Rectal smooth muscle tissue (tissue), 1 donor: ENCODE measurements at regions not wholly inside any gene's neighbourhood (a gene's known extent, or its start where the extent isn't known, plus 50 kb on each side); places are given as distances from the start of the nearest gene placed in this dataset.

Experiments used
- H3K27ac ChIP-seq: one replicate; pipeline ENCODE4 v1.7.0; 2013; ENCODE audit warnings: low read depth, low read length, inconsistent platforms
- H3K27me3 ChIP-seq: one replicate; pipeline ENCODE4 v1.7.0; 2013; ENCODE audit warnings: low read length; ENCODE audit not compliant: control insufficient read depth, insufficient read depth
- H3K36me3 ChIP-seq: one replicate; pipeline ENCODE4 v1.7.0; 2013; ENCODE audit warnings: low read length; ENCODE audit not compliant: control insufficient read depth, insufficient read depth
- H3K4me1 ChIP-seq: one replicate; pipeline ENCODE4 v1.7.0; 2013; ENCODE audit warnings: low read length; ENCODE audit not compliant: control insufficient read depth, insufficient read depth
- H3K4me3 ChIP-seq: one replicate; pipeline ENCODE4 v1.7.0; 2013; ENCODE audit warnings: low read length
- H3K9ac ChIP-seq: one replicate; pipeline ENCODE4 v1.7.0; 2013; ENCODE audit warnings: low read length

DNA sequence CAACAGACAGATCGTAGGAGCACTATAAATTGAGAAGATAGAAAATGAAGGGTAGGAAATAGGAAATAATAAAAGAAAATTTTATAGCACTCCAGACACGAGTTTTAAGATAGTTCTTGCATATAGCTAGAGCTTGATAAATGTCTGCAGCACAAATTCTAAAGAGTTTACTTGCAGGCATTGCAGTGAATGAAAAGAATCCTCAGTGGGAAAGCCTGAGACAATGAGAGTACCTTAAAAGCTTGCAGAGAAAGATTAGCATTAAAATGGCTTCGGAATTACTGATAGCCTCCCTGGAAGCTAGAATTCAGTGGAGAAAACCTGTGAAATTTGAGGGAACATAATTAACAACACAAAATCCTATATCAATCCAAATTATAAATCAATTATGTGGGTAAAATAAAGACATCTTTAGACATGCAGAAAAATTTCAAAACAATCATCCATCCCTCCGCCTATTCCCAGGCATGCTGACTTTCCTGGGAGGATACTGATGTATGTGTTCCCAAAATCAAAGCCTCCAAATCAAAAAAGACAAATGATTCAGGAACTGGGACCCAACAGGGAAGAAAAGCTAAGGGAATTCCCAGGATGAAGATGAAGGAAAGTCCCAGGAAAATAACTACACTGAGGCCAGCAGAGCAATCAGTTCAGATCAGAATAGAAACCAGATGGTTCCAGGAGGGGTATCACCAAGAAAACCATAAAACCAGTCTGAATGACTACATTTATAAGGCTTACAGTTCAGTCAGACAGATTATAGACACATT, 305.9 kb upstream of the USP25 start:
- H3K4me3 ChIP-seq, result no peak overlapping the region

DNA sequence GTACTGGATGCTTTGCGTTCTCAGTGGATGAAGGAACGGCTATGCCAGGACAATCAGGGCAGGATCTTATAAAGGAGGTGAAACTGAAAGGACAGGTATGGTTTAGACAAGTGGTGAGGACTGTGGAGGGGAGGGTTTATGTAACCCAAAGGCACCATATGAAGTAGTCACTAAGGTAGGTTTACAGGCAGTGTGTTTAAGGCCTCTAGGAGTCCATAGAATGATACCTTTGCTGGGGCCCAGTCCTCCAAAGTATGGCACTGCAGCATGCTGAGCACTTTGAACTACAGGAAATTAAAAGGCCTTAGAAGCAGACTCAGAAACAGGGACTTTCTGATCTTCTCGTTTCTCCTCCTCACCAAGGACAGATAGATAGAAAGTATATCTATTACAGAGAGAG, 304.7 kb upstream of the USP25 start:
- Histone ChIP-seq H3K4me1 (no peaks in the 10 kb centered on the region), H3K27ac (no peak overlapping the region), H3K27me3 (no peaks in the 10 kb centered on the region), H3K9ac (no peak overlapping the region), H3K4me3 (no peak overlapping the region), H3K36me3 (no peaks in the 10 kb centered on the region)

More for the DNA sequence above, 305.9 kb upstream of the USP25 start:
- Histone ChIP-seq H3K36me3 (no peaks in the 10 kb centered on the region), H3K27me3 (no peaks in the 10 kb centered on the region), H3K27ac (no peak overlapping the region), H3K9ac (no peak overlapping the region), H3K4me1 (no peaks in the 10 kb centered on the region)

DNA sequence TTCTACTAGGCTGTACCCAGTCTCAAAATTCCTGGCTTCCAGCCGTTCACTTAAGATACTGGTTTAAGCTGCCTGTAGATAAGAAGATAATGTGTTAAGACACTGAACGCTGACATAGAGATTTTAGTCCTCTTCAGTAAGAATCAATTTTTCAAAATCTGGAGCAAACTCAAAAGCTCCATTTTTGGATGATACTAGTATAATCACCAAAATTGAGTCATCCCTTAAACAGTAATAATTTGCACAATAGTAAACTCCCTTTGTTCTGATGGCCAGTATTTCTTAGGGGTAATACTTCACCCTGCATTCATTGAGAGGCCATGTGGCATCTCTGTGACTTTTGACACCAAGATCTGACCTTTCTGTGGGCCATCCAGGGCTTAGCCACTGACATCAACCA, 299.8 kb upstream of the USP25 start:
- Histone ChIP-seq H3K4me1 (no peaks in the 10 kb centered on the region), H3K9ac (no peak overlapping the region), H3K27ac (no peak overlapping the region), H3K4me3 (no peak overlapping the region), H3K36me3 (no peaks in the 10 kb centered on the region), H3K27me3 (no peaks in the 10 kb centered on the region)

DNA sequence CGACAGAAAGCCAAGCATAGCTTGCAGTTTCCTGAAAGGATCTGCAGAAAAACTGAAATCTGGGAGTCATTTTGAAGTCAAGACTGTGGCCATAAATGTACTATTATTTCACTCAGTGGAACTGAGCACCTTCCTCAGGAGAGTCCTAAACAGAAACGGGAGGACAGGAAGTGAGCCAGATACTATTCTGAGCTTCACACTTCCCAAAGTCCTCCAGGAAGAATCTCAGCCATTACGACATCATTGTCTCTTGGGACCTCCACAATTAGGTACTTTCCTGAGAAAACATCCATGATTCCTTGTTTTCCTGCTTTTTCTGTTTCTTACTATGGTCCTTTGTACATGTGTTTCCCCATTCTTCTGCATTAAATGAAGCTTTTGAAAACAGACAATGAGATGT, 299.2 kb upstream of the USP25 start:
- Histone ChIP-seq H3K9ac (no peak overlapping the region), H3K4me3 (no peak overlapping the region), H3K4me1 (no peaks in the 10 kb centered on the region), H3K27me3 (no peaks in the 10 kb centered on the region), H3K27ac (no peak overlapping the region), H3K36me3 (no peaks in the 10 kb centered on the region)

DNA sequence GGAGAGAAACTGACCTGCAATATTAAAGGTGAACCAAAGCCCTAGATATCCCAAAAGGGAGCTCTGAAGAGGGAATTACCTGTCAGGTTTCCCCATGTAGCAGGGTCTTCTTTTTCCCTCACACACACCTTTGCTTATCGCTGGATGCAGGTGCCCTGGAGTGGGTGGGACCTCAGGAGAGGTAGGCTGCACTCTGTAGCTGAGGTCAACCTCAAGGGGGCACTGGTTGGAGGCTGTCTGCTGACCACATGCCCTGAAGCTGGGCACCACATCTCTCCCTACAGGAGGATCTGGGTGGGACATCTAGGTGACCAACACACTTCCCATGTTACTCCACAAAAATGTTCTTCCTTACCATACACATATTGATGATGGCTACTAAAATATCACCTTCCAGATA, 298.7 kb upstream of the USP25 start:
- H3K4me1 ChIP-seq, result no peaks in the 10 kb centered on the region
- no peak overlapping the region for H3K27ac ChIP-seq
- no peaks in the 10 kb centered on the region for H3K36me3 ChIP-seq
- H3K9ac ChIP-seq, result no peak overlapping the region
- no peaks in the 10 kb centered on the region for H3K27me3 ChIP-seq
- no peak overlapping the region for H3K4me3 ChIP-seq

DNA sequence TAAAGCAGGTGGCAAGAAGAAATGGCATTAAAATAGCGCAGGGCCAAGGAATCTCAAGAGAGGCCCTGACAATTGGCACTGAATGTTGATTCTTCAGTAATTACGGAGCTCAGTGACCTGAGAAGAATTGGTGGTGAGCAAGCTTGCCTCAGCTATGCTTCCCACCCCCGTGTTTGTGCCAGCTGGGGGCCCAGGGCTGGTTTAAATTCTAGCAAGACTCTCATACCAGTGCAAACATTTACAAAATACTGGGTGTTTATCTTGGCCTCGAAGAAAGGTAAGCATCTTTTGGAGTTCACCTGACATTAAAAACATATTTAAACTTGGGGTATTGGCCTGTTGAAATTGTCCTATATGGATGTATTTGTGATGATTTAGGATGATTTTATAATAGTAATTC, 296.7 kb upstream of the USP25 start:
- H3K4me3 ChIP-seq, result no peak overlapping the region
- no peak overlapping the region for H3K27ac ChIP-seq
- H3K36me3 ChIP-seq, result no peaks in the 10 kb centered on the region
- no peak overlapping the region for H3K9ac ChIP-seq
- no peaks in the 10 kb centered on the region for H3K27me3 ChIP-seq
- H3K4me1 ChIP-seq, result no peaks in the 10 kb centered on the region

DNA sequence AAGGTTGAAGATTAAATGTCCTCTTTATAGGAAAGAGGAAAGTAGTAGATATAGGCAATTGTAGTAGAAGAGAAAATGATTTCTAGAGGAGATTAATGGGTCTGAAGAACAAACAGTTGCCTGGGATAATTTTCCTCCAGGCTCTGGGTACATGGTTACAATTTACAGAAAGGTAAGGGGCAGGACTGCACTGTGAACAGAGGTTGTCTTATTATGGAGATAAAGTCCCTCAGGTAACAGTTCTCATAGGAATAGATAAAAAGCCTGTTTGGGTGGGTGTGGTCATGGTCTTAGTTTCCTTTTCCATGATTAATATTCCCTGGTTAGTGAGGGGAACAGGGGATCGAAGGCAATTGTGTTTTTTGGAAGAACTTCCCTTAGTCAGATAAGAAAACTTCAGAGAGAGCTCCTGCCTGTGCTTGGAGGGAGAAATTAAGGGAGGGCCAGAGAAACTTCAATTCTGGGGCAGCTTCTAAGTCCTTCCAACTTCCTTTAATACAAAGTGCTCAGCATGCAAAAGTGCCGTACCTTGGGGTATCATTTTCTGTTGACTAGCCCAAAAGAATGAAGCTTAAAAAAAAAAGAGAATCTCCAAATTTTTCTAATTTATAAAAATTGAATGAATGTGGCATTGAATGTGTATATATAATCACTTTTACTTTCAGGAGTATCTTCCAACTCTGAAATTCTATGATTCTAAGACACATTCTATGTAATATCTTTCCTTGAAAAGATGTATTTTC, 295.4 kb upstream of the USP25 start:
- Histone ChIP-seq H3K9ac (no peak overlapping the region), H3K4me3 (no peak overlapping the region), H3K36me3 (no peaks in the 10 kb centered on the region), H3K27ac (no peak overlapping the region), H3K4me1 (no peaks in the 10 kb centered on the region), H3K27me3 (no peaks in the 10 kb centered on the region)

DNA sequence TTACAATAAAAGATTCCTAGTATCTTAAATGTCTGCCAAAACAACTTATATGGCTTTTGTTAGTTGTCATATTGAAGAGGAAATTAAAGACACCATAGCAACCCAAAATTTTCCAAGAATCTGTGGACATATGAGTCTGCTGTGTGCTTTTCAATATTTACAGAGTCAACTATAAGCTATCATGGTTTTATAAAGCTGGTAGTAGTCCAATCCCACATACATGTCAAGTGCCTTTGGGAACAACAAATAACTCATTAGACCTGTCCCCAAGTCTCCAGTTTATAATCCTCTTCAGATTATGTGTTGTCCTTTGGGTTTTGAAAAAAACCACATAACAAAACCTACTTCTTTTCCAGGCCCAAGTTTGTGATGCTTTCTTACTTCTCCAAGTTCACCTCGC, 293.8 kb upstream of the USP25 start:
- Histone ChIP-seq H3K36me3 (no peaks in the 10 kb centered on the region), H3K27ac (no peak overlapping the region), H3K4me3 (no peak overlapping the region), H3K9ac (no peak overlapping the region), H3K27me3 (no peaks in the 10 kb centered on the region), H3K4me1 (peaks cover under 1% of the 10 kb centered on the region)

DNA sequence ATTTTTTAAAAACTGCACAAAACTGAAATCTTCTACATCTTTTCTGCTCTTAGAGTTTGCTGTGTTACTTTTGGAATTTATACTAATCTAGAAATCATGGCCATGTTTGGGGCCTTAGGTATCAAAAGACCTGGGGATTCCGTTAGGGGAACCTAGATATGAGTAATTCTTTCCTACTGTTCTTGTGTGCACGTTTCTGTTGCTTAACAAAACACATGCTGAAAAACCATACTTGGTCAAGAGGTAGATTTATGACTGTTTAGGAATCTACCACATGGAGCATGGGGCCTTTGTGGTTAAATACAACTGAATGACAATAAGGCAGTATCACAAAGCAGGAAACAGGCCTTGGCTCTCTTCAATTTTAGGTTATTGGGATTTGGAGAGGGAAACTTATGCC, 291.9 kb upstream of the USP25 start:
- Histone ChIP-seq H3K9ac (no peak overlapping the region), H3K36me3 (no peaks in the 10 kb centered on the region), H3K27ac (peak overlapping the region; percentile 14), H3K27me3 (no peaks in the 10 kb centered on the region), H3K4me3 (no peak overlapping the region), H3K4me1 (peaks cover 7% of the 10 kb centered on the region)

DNA sequence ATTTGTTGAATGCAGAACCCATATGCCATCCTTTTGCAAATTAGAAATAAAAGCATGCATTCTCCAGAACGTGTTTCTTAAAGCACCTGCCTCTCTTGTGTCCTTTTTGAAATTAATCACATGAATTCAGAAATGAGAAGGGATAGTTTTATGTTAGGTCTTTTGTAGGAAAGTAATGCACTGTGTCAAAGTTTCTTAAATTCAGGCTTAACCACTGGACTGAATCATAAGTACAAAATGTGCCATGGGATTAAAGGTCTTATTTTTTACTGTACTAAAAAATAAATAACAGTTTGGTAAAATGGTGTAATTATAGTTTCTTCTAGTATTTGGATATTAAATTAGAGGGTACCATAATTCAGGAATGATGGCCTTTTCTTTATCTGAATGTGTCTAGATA, 290.1 kb upstream of the USP25 start:
- Histone ChIP-seq H3K4me3 (no peak overlapping the region), H3K27me3 (no peaks in the 10 kb centered on the region), H3K9ac (no peak overlapping the region), H3K27ac (no peak overlapping the region), H3K36me3 (no peaks in the 10 kb centered on the region), H3K4me1 (peaks cover 20% of the 10 kb centered on the region)

DNA sequence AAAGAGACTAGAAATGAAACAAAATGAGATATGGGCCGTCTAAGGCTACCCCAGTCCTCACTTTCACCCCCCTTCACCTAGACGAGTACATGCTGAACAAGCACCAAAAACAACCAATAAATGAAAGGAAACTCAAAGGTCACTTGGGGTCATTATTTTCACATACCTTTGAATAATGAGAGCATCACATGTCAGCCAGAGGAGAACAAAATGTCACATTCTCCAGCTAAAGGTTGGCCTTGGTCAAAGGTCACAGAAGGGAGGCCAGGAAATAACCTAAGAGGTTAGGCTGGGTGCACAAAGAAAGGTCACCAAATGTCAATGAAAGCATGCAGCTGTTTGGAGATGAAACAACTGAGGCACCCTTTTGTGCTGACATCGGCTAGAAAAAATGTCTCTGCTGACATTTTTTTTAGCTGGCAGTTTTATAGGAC, 288.7 kb upstream of the USP25 start:
- Histone ChIP-seq H3K36me3 (no peaks in the 10 kb centered on the region), H3K4me1 (peaks cover 20% of the 10 kb centered on the region), H3K27me3 (no peaks in the 10 kb centered on the region), H3K9ac (no peak overlapping the region), H3K4me3 (no peak overlapping the region), H3K27ac (no peak overlapping the region)

DNA sequence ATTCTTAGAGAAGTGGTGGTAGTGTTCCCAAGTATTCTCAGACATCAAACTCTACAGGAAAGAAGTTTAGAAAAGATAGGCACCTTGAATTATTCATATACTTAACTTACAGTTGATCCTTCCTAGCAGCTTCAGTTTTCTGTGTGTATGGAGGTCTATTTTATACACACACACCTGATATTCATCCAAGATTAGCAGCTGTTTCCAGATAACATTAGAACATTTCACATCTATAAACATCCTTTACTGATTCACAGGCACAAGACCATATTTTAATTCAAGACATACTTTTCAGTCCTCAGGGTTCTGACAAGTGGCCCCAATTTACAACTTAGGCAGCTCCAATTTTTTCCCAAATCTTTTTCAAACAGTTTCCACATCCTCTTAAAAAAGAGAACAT, 287.8 kb upstream of the USP25 start:
- peaks cover 20% of the 10 kb centered on the region for H3K4me1 ChIP-seq
- no peak overlapping the region for H3K9ac ChIP-seq
- no peaks in the 10 kb centered on the region for H3K36me3 ChIP-seq
- H3K27me3 ChIP-seq, result no peaks in the 10 kb centered on the region
- no peak overlapping the region for H3K4me3 ChIP-seq
- H3K27ac ChIP-seq, result no peak overlapping the region
